T-cell (primary cell): ENCODE measurements at regions not wholly inside any gene's neighbourhood (a gene's known extent, or its start where the extent isn't known, plus 50 kb on each side); places are given as distances from the start of the nearest gene placed in this dataset.
"Not testable (repeated sequence)": the region's sequence is repeated elsewhere in the genome, so short reads cannot be mapped to it uniquely, and the experiment has no call there.

Experiments
- ATAC-seq, 4 experiments: fragments of 200-7000 bp in 3 of 4; fragments of 150-1000 bp in 1 of 4; cut with Tn5 transposase; replicated peaks in 1 of 4; 1 replicate in 3 of 4; 2 replicates in 1 of 4; pipeline ENCODE4 v1.10.0; 2021; ENCODE audit warnings: moderate library complexity in 3 of 4, mild to moderate bottlenecking in 2 of 4, moderate number of reproducible peaks in 1 of 4
- CTCF ChIA-PET, 2 donors: fragments of 300-600 bp; sonication (Branson Sonifier 250); formaldehyde crosslinking; loops; one replicate each; lab custom pipeline; 2022; ENCODE audit warnings: antibody characterized with exemption in 2 of 2; lab: Charles Lee
- POLR2A ChIA-PET, 2 donors: fragments of 300-600 bp; sonication (Branson Sonifier 250); formaldehyde crosslinking; loops; one replicate each; lab custom pipeline; 2022; ENCODE audit warnings: antibody characterized with exemption in 2 of 2; lab: Charles Lee
- DNase-seq, 35 experiments: peaks; one replicate each; pipeline versions ENCODE4 v3.0.0 to v3.0.0-alpha.2; 2013 to 2023
- H3K27ac ChIP-seq: one replicate; pipeline ENCODE4 v1.5.1; 2013; ENCODE audit warnings: low read length
- H3K27me3 ChIP-seq, 2 experiments: replicated peaks in 1 of 2; 1 replicate in 1 of 2; 2 replicates in 1 of 2; pipeline versions ENCODE4 v1.6.1 to v1.7.0; 2013; ENCODE audit warnings: low read length in 1 of 2, mixed read lengths in 1 of 2; ENCODE audit not compliant: control insufficient read depth in 2 of 2, insufficient read depth in 2 of 2; ENCODE audit errors: extremely low read depth in 1 of 2
- H3K36me3 ChIP-seq, 2 donors: 1 replicate in 1 of 2; 2 replicates in 1 of 2; pipeline versions ENCODE4 v1.6.1 to v1.7.0; 2013; ENCODE audit warnings: low read length in 1 of 2; ENCODE audit not compliant: control insufficient read depth in 2 of 2, insufficient read depth in 1 of 2; ENCODE audit errors: extremely low read depth in 1 of 2
- H3K4me1 ChIP-seq, 2 experiments: 1 replicate in 1 of 2; 2 replicates in 1 of 2; pipeline versions ENCODE4 v1.6.1 to v1.7.0; 2013; ENCODE audit warnings: low read length in 2 of 2, mixed read lengths in 1 of 2; ENCODE audit not compliant: insufficient read depth in 2 of 2, control insufficient read depth in 1 of 2; ENCODE audit errors: extremely low read depth in 1 of 2
- H3K4me3 ChIP-seq, 2 donors: 1 replicate in 1 of 2; 2 replicates in 1 of 2; pipeline versions ENCODE4 v1.5.1 to v1.7.0; 2013; ENCODE audit warnings: mild to moderate bottlenecking in 2 of 2, low read length in 1 of 2, moderate library complexity in 1 of 2; ENCODE audit not compliant: control insufficient read depth in 1 of 2; ENCODE audit errors: extremely low read depth in 1 of 2
- H3K9me3 ChIP-seq: 2 replicates; pipeline ENCODE4 v1.7.0; 2013
- H3K27ac Mint-ChIP-seq, 2 donors: one replicate each; pipeline ENCODE4 v1.8.0; 2020 to 2021; ENCODE audit warnings: mild to moderate bottlenecking in 2 of 2, mixed read lengths in 2 of 2
- H3K27me3 Mint-ChIP-seq, 2 donors: one replicate each; pipeline ENCODE4 v1.8.0; 2021 to 2022; ENCODE audit warnings: mixed read lengths in 2 of 2
- H3K36me3 Mint-ChIP-seq: one replicate; pipeline ENCODE4 v1.8.0; 2021; ENCODE audit warnings: mixed read lengths
- H3K4me1 Mint-ChIP-seq, 3 donors: one replicate each; pipeline ENCODE4 v1.8.0; 2020 to 2022; ENCODE audit warnings: mixed read lengths in 3 of 3, mild to moderate bottlenecking in 1 of 3
- H3K4me3 Mint-ChIP-seq, 3 donors: one replicate each; pipeline ENCODE4 v1.8.0; 2020 to 2022; ENCODE audit warnings: mild to moderate bottlenecking in 3 of 3, mixed read lengths in 3 of 3, moderate library complexity in 3 of 3
- H3K9me3 Mint-ChIP-seq, 3 donors: one replicate each; pipeline ENCODE4 v1.8.0; 2020 to 2022; ENCODE audit warnings: mixed read lengths in 3 of 3
- WGBS: methylation state at CpG from one replicate; pipeline ENCODE4 v1.1.5; 2013; ENCODE audit warnings: missing lambda C conversion rate; ENCODE audit not compliant: insufficient coverage; 5-methylcytosine and 5-hydroxymethylcytosine counted together

- CTCF ChIA-PET: interaction anchor here in 1 of 2 donors (0.7 kb wide), 1 partner anchor 136 kb away, joined by 3 read pairs; no protein-coding TSS in a partner anchor
Observed at GRCh38 chr4:94036964-94037363, 170.7 kb upstream of the SMARCAD1 start.

DNA sequence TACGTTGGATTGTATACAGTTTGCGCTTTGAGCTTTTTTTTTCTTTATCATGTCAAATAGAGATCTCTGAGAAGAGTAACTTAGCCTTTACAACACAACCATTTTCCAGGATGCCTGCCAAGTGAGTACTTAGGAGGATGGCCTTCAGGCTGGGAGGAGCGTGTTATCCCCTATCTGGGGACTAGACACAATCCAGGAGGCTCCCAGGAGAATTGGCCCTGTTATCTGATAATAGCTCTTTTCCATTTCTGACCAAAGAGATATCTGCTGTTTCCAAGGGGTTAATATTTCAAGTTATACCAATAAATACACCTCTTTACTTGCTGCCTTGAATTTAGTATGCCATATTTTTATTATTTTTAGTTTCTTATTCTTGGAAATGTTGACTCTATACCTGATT is 169.5 kb upstream of the SMARCAD1 start:
- POLR2A ChIA-PET: no interaction called here
- H3K36me3 Mint-ChIP-seq: no peaks in the 10 kb centered on the region
- DNase-seq (no peak), ATAC-seq (no peak)
- no peaks in the 10 kb centered on the region for H3K36me3 ChIP-seq
- no peaks in the 10 kb centered on the region for H3K27me3 Mint-ChIP-seq
- H3K27me3 ChIP-seq: no peaks in the 10 kb centered on the region
- no peaks in the 10 kb centered on the region for H3K9me3 ChIP-seq
- no peak overlapping the region for H3K4me3 ChIP-seq
- CTCF ChIA-PET: no interaction called here
- H3K4me3 Mint-ChIP-seq: no peak overlapping the region
- H3K4me1 ChIP-seq: no peaks in the 10 kb centered on the region
- H3K27ac Mint-ChIP-seq: no peak overlapping the region
- H3K4me1 Mint-ChIP-seq: no peaks in the 10 kb centered on the region
- WGBS: no CpG with 5 or more reads among the region's 3 CpGs
- peaks cover 0 to 4% (median 0%) of the 10 kb centered on the region in 3 donors for H3K9me3 Mint-ChIP-seq
- H3K27ac ChIP-seq: no peak overlapping the region

More at GRCh38 chr4:94036964-94037363, 170.7 kb upstream of the SMARCAD1 start:
- no peaks in the 10 kb centered on the region for H3K9me3 ChIP-seq
- no peak overlapping the region for H3K4me3 ChIP-seq
- H3K27ac ChIP-seq: no peak overlapping the region
- no peaks in the 10 kb centered on the region for H3K27me3 Mint-ChIP-seq
- H3K9me3 Mint-ChIP-seq: peaks cover 0 to 2% (median 0%) of the 10 kb centered on the region in 3 donors
- no peaks in the 10 kb centered on the region for H3K4me1 ChIP-seq
- POLR2A ChIA-PET: no interaction called here
- no peaks in the 10 kb centered on the region for H3K4me1 Mint-ChIP-seq
- 54% methylated on average over 1 of the region's 2 CpGs for WGBS
- DNase-seq: no peak
- no peaks in the 10 kb centered on the region for H3K27me3 ChIP-seq
- no peaks in the 10 kb centered on the region for H3K36me3 Mint-ChIP-seq
- no peak for ATAC-seq
- no peak overlapping the region for H3K4me3 Mint-ChIP-seq
- H3K27ac Mint-ChIP-seq: no peak overlapping the region
- H3K36me3 ChIP-seq: no peaks in the 10 kb centered on the region

- no CpG with 5 or more reads among the region's 4 CpGs for WGBS
- no peaks in the 10 kb centered on the region for H3K27me3 ChIP-seq
- Mint-ChIP-seq H3K36me3 (no peaks in the 10 kb centered on the region), H3K9me3 (peaks cover 0 to 5% (median 4%) of the 10 kb centered on the region in 3 donors), H3K4me1 (no peaks in the 10 kb centered on the region), H3K4me3 (no peak overlapping the region), H3K27ac (no peak overlapping the region), H3K27me3 (no peaks in the 10 kb centered on the region)
- no peaks in the 10 kb centered on the region for H3K4me1 ChIP-seq
- H3K36me3 ChIP-seq: no peaks in the 10 kb centered on the region
- no peak overlapping the region for H3K27ac ChIP-seq
- no peak for DNase-seq
- ChIA-PET POLR2A (no interaction called here), CTCF (no interaction called here)
- H3K4me3 ChIP-seq: no peak overlapping the region
- no peak for ATAC-seq
- H3K9me3 ChIP-seq: no peaks in the 10 kb centered on the region
Observed at GRCh38 chr4:94039226-94039625, 168.4 kb upstream of the SMARCAD1 start.

GRCh38 chr4:94044471-94044870 is 163.2 kb upstream of the SMARCAD1 start:
- H3K4me3 ChIP-seq, H3K27ac Mint-ChIP-seq, H3K27me3 ChIP-seq, H3K36me3 Mint-ChIP-seq, POLR2A ChIA-PET, H3K4me1 ChIP-seq, H3K4me3 Mint-ChIP-seq, DNase-seq, H3K27me3 Mint-ChIP-seq, CTCF ChIA-PET, H3K36me3 ChIP-seq, H3K9me3 ChIP-seq, ATAC-seq, H3K4me1 Mint-ChIP-seq, H3K27ac ChIP-seq: not testable (repeated sequence)
- 95% methylated on average over 14 of the region's 14 CpGs for WGBS
- H3K9me3 Mint-ChIP-seq: peaks cover 12 to 16% (median 14%) of the 10 kb centered on the region in 3 donors

GRCh38 chr4:94063084-94063483 is 144.6 kb upstream of the SMARCAD1 start:
- ATAC-seq (no peak), DNase-seq (no peak)
- H3K4me3 ChIP-seq: no peak overlapping the region
- no peaks in the 10 kb centered on the region for H3K27me3 ChIP-seq
- no peaks in the 10 kb centered on the region for H3K36me3 ChIP-seq
- Mint-ChIP-seq H3K4me3 (no peak overlapping the region), H3K9me3 (peaks cover 0 to 4% (median 4%) of the 10 kb centered on the region in 3 donors), H3K27ac (no peak overlapping the region), H3K27me3 (no peaks in the 10 kb centered on the region), H3K4me1 (no peaks in the 10 kb centered on the region), H3K36me3 (no peaks in the 10 kb centered on the region)
- H3K4me1 ChIP-seq: no peaks in the 10 kb centered on the region
- ChIA-PET POLR2A (no interaction called here), CTCF (interaction anchor here in 1 of 2 donors (0.6 kb wide), 1 partner anchor 123 kb away, joined by 3 read pairs; no protein-coding TSS in a partner anchor)
- no peaks in the 10 kb centered on the region for H3K9me3 ChIP-seq
- 93% methylated on average over 3 of the region's 4 CpGs for WGBS
- H3K27ac ChIP-seq: no peak overlapping the region

DNA sequence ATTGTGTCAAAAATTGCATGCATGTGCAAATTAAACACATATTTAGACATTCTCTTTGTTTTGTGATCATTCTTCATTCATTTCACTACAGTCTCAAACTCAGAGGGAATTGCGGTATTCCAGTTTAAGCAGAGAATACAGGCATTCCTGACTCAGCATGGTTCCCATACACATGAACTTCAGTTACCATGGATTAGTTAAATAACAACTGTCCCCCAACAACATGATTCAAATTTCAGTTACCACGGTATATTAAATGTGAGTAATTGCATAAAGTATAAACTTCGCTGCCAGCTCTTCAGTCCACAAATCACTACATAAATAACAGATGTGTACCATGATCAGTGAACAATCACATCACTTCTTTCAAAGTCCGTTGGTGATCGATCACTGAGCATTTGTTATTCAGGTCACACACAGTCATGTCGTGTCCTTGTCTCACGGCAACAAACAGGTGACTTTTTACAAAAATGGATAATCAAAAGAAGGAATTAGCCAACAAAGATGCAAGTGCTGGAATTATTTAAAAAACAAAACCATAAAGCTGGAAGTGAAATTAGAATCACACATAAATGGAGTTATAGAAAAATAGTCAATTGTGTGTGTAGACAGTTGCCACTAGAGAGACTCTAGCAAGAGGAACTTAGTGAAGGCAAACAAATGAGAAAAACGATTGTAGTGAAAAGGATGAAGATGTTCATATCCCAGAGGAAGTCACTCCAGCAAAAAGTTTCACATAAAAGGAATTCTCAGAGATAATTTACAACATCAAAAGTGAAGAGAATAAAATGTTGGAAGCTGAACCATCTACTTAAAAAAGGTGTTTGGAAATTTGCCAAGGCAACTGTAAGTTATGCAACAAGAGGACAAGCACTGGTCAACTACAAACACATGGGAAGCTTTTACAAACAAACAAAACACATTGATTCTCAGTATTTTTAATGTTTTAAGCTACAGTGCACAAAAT is 138.6 kb upstream of the SMARCAD1 start:
- WGBS: 89% methylated on average over 3 of the region's 8 CpGs
- ChIA-PET POLR2A (no interaction called here), CTCF (interaction anchor here in 1 of 2 donors (0.5 kb wide), 1 partner anchor 160 kb away, joined by 3 read pairs; no protein-coding TSS in a partner anchor)
- no peaks in the 10 kb centered on the region for H3K9me3 ChIP-seq
- H3K27me3 Mint-ChIP-seq: no peaks in the 10 kb centered on the region
- H3K27ac ChIP-seq: no peak overlapping the region
- H3K4me3 Mint-ChIP-seq: no peak overlapping the region
- no peak overlapping the region for H3K4me3 ChIP-seq
- H3K27me3 ChIP-seq: no peaks in the 10 kb centered on the region
- no peak for ATAC-seq
- H3K36me3 ChIP-seq: no peaks in the 10 kb centered on the region
- H3K27ac Mint-ChIP-seq: no peak overlapping the region
- DNase-seq: no peak
- H3K4me1 Mint-ChIP-seq: no peaks in the 10 kb centered on the region
- H3K36me3 Mint-ChIP-seq: no peaks in the 10 kb centered on the region
- H3K4me1 ChIP-seq: no peaks in the 10 kb centered on the region
- peaks cover 0 to 4% (median 0%) of the 10 kb centered on the region in 3 donors for H3K9me3 Mint-ChIP-seq
